HCT116 (cell line): ENCODE measurements at regions not wholly inside any gene's neighbourhood (a gene's known extent, or its start where the extent isn't known, plus 50 kb on each side); places are given as distances from the start of the nearest gene placed in this dataset.

Source experiments
- ATAC-seq: fragments of 200-7000 bp; cut with Tn5 transposase; 2 replicates; pipeline ENCODE4 v1.9.1; 2020; ENCODE audit warnings: mild to moderate bottlenecking, moderate library complexity
- BruUV-seq: library from RNA; stranded (reverse); fragments of 400-500 nt; replicated peaks from 2 replicates; lab custom pipeline; 2021; lab: Mats Ljungman, UMichigan
- CTCF ChIA-PET: fragments of 300-600 bp; sonication (Branson Sonifier 250); formaldehyde crosslinking; loops from one replicate; lab custom pipeline; 2021; ENCODE audit warnings: antibody characterized with exemption; lab: Charles Lee
- POLR2A ChIA-PET: fragments of 300-600, 350-600 bp; sonication (Branson Sonifier 250); formaldehyde crosslinking; loops from one replicate; lab custom pipeline; 2021; ENCODE audit warnings: antibody characterized with exemption; lab: Charles Lee
- RAD21 ChIA-PET, 2 experiments: fragments of 300-600 bp; sonication (Branson Sonifier 250); formaldehyde crosslinking; loops; one replicate each; lab custom pipeline; 2023; ENCODE audit warnings: low total read pairs in 2 of 2; ENCODE audit not compliant: uncharacterized antibody in 2 of 2, unreplicated experiment in 2 of 2, low non-redundant PET in 1 of 2; lab: Charles Lee
- DNase-seq: peaks from one replicate; pipeline ENCODE4 v3.0.0-alpha.2; 2010; ENCODE audit warnings: low read depth, low spot score
- H2AFZ ChIP-seq: fragments of 200-600 bp; shearing (Covaris generic), sonication (generic); 2 replicates; pipeline ENCODE4 v1.6.1; 2017; ENCODE audit warnings: low read depth, mixed run types, mixed read lengths, antibody characterized with exemption, low read length; ENCODE audit not compliant: poor library complexity, severe bottlenecking
- H3K27ac ChIP-seq: 2 replicates; pipeline ENCODE4 v1.5.1; 2012; ENCODE audit warnings: low read depth, low read length
- H3K27me3 ChIP-seq: fragments of 200-600 bp; sonication (generic); 2 replicates; pipeline ENCODE4 v1.6.1; 2016; ENCODE audit warnings: mixed run types, low read length, mixed read lengths; ENCODE audit not compliant: insufficient read depth
- H3K36me3 ChIP-seq, 2 experiments: fragments of 200-500 bp in 1 of 2; fragments of 200-600 bp in 1 of 2; sonication (Bioruptor generic) in 1 of 2; sonication (generic) in 1 of 2; 2 replicates each; pipeline versions ENCODE4 v1.5.1 to v1.6.1; 2014 to 2016; ENCODE audit warnings: low read length in 2 of 2, inconsistent platforms in 1 of 2, mixed read lengths in 1 of 2, mixed run types in 1 of 2; ENCODE audit not compliant: insufficient read depth in 2 of 2, control insufficient read depth in 1 of 2
- H3K4me1 ChIP-seq, 2 experiments: fragments of 200-600 bp in 1 of 2; sonication (generic) in 1 of 2; 2 replicates each; pipeline versions ENCODE4 v1.5.1 to v1.6.1; 2012 to 2017; ENCODE audit warnings: low read length in 2 of 2, inconsistent platforms in 1 of 2, mild to moderate bottlenecking in 1 of 2, mixed read lengths in 1 of 2, mixed run types in 1 of 2, moderate library complexity in 1 of 2; ENCODE audit not compliant: insufficient read depth in 2 of 2, control insufficient read depth in 1 of 2
- H3K4me2 ChIP-seq: fragments of 200-600 bp; sonication (generic); 2 replicates; pipeline ENCODE4 v1.6.1; 2017; ENCODE audit warnings: mixed run types, low read length, mixed read lengths
- H3K4me3 ChIP-seq, 2 experiments: fragments of 200-600 bp in 1 of 2; sonication (generic) in 1 of 2; replicated peaks in 1 of 2; 2 replicates each; pipeline ENCODE4 v1.5.1; 2011 to 2016; ENCODE audit warnings: low read length in 2 of 2, control low read depth in 1 of 2, low read depth in 1 of 2, mild to moderate bottlenecking in 1 of 2, mixed read lengths in 1 of 2, mixed run types in 1 of 2
- H3K79me2 ChIP-seq: fragments of 200-600 bp; sonication (generic); 2 replicates; pipeline ENCODE4 v1.6.1; 2017; ENCODE audit warnings: mild to moderate bottlenecking, mixed run types, low read length, moderate library complexity, mixed read lengths; ENCODE audit not compliant: insufficient read depth
- H3K9ac ChIP-seq: fragments of 200-600 bp; sonication (generic); 2 replicates; pipeline ENCODE4 v1.6.1; 2016; ENCODE audit warnings: low read length, mixed read lengths
- H3K9me2 ChIP-seq: fragments of 200-600 bp; sonication (generic), shearing (Covaris generic); 2 replicates; pipeline ENCODE4 v1.6.1; 2017; ENCODE audit warnings: mixed run types, mild to moderate bottlenecking, moderate library complexity; ENCODE audit not compliant: insufficient read depth
- H3K9me3 ChIP-seq, 2 experiments: fragments of 200-500 bp in 1 of 2; fragments of 200-600 bp in 1 of 2; sonication (Bioruptor generic) in 1 of 2; sonication (generic) in 1 of 2; 2 replicates each; pipeline ENCODE4 v1.6.1; 2014 to 2017; ENCODE audit warnings: low read length in 2 of 2, mixed read lengths in 2 of 2, inconsistent platforms in 1 of 2, low read depth in 1 of 2, mild to moderate bottlenecking in 1 of 2, mixed run types in 1 of 2, moderate library complexity in 1 of 2; ENCODE audit not compliant: control insufficient read depth in 1 of 2, insufficient read depth in 1 of 2
- H4K20me1 ChIP-seq: fragments of 200-600 bp; sonication (generic), shearing (Covaris generic); 2 replicates; pipeline ENCODE4 v1.6.1; 2017; ENCODE audit warnings: mixed run types, mild to moderate bottlenecking, moderate library complexity; ENCODE audit not compliant: insufficient read depth
- CBX3 ChIP-seq: IDR thresholded peaks from 2 replicates; pipeline ENCODE4 v1.6.1; 2012; ENCODE audit warnings: low read depth
- ELF1 ChIP-seq: IDR thresholded peaks from 2 replicates; pipeline ENCODE4 v1.6.1; 2012; ENCODE audit warnings: low read depth, borderline replicate concordance
- EZH2 ChIP-seq: fragments of 200-600 bp; sonication (generic); IDR thresholded peaks from 2 replicates; pipeline ENCODE4 v1.6.1; 2017; ENCODE audit warnings: antibody characterized with exemption, mixed run types
- EZH2phosphoT487 ChIP-seq: fragments of 200-600 bp; IDR thresholded peaks from 2 replicates; pipeline ENCODE4 v1.6.1; 2018; ENCODE audit warnings: antibody characterized with exemption, borderline replicate concordance
- JUND ChIP-seq: IDR thresholded peaks from 2 replicates; pipeline ENCODE4 v1.6.1; 2012
- POLR2AphosphoS5 ChIP-seq: IDR thresholded peaks from 2 replicates; pipeline ENCODE4 v1.6.1; 2011; ENCODE audit warnings: mild to moderate bottlenecking, low read depth, low read length, moderate library complexity
- RAD21 ChIP-seq: IDR thresholded peaks from 2 replicates; pipeline ENCODE4 v1.6.1; 2012; ENCODE audit warnings: low read depth, mild to moderate bottlenecking
- SP1 ChIP-seq: IDR thresholded peaks from 2 replicates; pipeline ENCODE4 v1.6.1; 2012; ENCODE audit warnings: low read depth
- SRF ChIP-seq: IDR thresholded peaks from 2 replicates; pipeline ENCODE4 v1.6.1; 2012; ENCODE audit warnings: low read depth
- YY1 ChIP-seq: IDR thresholded peaks from 2 replicates; pipeline ENCODE4 v1.6.1; 2011; ENCODE audit warnings: low read length, low read depth, moderate library complexity, mild to moderate bottlenecking; ENCODE audit not compliant: insufficient replicate concordance; ENCODE audit errors: extremely low read depth
- ZFX ChIP-seq: fragments of 450-650 bp; IDR thresholded peaks from 2 replicates; pipeline ENCODE4 v1.6.1; 2017
- ZNF274 ChIP-seq: fragments of 200-500 bp; sonication (Bioruptor generic); IDR thresholded peaks from 2 replicates; pipeline ENCODE4 v1.6.1; 2014; ENCODE audit warnings: mild to moderate bottlenecking, low read depth, low read length, inconsistent platforms
- intact Hi-C: fragments of 100-400 bp; cut with micrococcal nuclease; formaldehyde crosslinking; loops from 2 replicates; pipeline ENCODE4 v1.10.0; 2022
- TF ChIP-seq, protein P1 (sequence below), 3 experiments: fragments of 200-600 bp in 1 of 3; sonication (generic) in 1 of 3; IDR thresholded peaks in 2 of 3; conservative IDR thresholded peaks in 1 of 3; 2 replicates each; pipeline ENCODE4 v1.5.1; 2012 to 2017; ENCODE audit warnings: low read depth in 2 of 3, low read length in 2 of 3, antibody characterized with exemption in 1 of 3, borderline replicate concordance in 1 of 3, control low read depth in 1 of 3, mild to moderate bottlenecking in 1 of 3, mixed read lengths in 1 of 3, mixed run types in 1 of 3, moderate library complexity in 1 of 3; ENCODE audit not compliant: insufficient read depth in 1 of 3
- TF ChIP-seq, protein P2 (sequence below): IDR thresholded peaks from 2 replicates; pipeline ENCODE4 v1.6.1; 2012

DNA sequence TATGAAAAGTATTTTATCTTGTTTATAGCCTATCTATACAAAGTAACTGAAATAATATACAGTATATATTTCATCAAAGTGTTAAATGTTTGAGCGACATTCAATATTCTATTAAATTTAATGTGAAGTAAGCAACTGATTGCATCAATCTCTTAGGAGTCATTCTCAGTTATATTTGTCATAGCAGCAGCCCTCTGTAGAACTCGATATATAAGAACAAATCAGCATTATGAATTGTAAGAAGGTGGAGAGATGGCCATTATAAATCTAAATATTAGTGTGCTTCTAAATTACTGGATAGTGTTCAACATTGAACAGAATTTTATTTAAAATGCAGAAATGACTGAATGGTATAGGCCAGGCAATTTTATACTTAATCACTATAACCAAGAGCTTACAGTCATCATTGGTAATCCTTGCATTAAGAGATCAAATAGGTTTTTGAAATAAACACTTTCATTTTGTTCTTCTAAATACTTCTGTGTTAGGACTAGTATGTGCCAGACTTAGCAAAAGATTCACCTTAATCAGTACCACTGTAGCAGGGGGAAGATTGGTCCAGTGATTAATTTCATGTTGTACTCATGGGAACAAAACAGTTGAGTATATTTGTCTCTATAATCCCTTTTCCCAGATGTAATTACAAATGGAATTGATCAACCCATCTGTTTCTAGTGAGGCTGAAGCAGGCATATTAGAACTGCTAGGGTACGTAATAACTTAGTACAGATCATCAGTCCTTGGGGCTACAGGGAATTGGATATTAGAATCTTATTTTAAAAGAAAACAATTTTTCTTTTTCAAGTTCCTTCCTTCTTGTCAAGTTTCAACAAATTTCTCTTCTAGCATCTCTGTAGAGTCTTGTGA, 108.3 kb upstream of the TYRP1 start:
- Histone ChIP-seq H3K4me1 (no peaks in the 10 kb centered on the region), H3K9me2 (no peaks in the 10 kb centered on the region), H3K9me3 (no peaks in the 10 kb centered on the region), H3K79me2 (no peaks in the 10 kb centered on the region), H3K4me2 (no peak overlapping the region), H3K9ac (no peak overlapping the region), H3K27ac (no peak overlapping the region), H3K36me3 (no peaks in the 10 kb centered on the region), H4K20me1 (no peaks in the 10 kb centered on the region), H3K4me3 (no peak overlapping the region), H2AFZ (no peak overlapping the region), H3K27me3 (no peaks in the 10 kb centered on the region)
- ChIA-PET CTCF (no interaction called here), RAD21 (no interaction called here), POLR2A (no interaction called here)
- intact Hi-C loops = no loop called here
- no TSS peak for BruUV-seq
- no peak for ATAC-seq
- TF ChIP-seq EZH2 (no peak), EZH2phosphoT487 (no peak), JUND (no peak), SRF (no peak), RAD21 (no peak), ELF1 (no peak), ZNF274 (no peak), POLR2AphosphoS5 (no peak), CBX3 (no peak), YY1 (no peak), ZFX (no peak), SP1 (no peak)
- TF ChIP-seq, protein P1, sequence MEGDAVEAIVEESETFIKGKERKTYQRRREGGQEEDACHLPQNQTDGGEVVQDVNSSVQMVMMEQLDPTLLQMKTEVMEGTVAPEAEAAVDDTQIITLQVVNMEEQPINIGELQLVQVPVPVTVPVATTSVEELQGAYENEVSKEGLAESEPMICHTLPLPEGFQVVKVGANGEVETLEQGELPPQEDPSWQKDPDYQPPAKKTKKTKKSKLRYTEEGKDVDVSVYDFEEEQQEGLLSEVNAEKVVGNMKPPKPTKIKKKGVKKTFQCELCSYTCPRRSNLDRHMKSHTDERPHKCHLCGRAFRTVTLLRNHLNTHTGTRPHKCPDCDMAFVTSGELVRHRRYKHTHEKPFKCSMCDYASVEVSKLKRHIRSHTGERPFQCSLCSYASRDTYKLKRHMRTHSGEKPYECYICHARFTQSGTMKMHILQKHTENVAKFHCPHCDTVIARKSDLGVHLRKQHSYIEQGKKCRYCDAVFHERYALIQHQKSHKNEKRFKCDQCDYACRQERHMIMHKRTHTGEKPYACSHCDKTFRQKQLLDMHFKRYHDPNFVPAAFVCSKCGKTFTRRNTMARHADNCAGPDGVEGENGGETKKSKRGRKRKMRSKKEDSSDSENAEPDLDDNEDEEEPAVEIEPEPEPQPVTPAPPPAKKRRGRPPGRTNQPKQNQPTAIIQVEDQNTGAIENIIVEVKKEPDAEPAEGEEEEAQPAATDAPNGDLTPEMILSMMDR (IDR thresholded peaks at IDR 0.05 in 2 of 3, conservative IDR thresholded peaks at IDR 0.05 in 1 of 3; ENCODE audit: borderline replicate concordance in 1 of 3, insufficient read depth in 1 of 3, low read depth in 2 of 3, low read length in 2 of 3) = no peak
- TF ChIP-seq, protein P2, sequence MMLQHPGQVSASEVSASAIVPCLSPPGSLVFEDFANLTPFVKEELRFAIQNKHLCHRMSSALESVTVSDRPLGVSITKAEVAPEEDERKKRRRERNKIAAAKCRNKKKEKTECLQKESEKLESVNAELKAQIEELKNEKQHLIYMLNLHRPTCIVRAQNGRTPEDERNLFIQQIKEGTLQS = no peak
- DNase-seq = no peak
